Uterus (tissue), 2 donors: ENCODE measurements at regions not wholly inside any gene's neighbourhood (a gene's known extent, or its start where the extent isn't known, plus 50 kb on each side); places are given as distances from the start of the nearest gene placed in this dataset.

Experiments used
- POLR2A ChIP-seq, 2 donors: fragments of 450-650 bp; IDR thresholded peaks; one replicate each; pipeline ENCODE4 v1.6.1; 2016; ENCODE audit warnings: antibody characterized with exemption in 2 of 2, mild to moderate bottlenecking in 1 of 2, moderate library complexity in 1 of 2
- TF ChIP-seq, protein P1 (sequence below), 4 experiments: fragments of 200-600 bp in 2 of 4; fragments of 450-650 bp in 2 of 4; sonication (generic) in 2 of 4; IDR thresholded peaks; one replicate each; pipeline ENCODE4 v1.5.1; 2016 to 2019; ENCODE audit warnings: antibody characterized with exemption in 4 of 4, mild to moderate bottlenecking in 2 of 4, moderate library complexity in 1 of 4

DNA sequence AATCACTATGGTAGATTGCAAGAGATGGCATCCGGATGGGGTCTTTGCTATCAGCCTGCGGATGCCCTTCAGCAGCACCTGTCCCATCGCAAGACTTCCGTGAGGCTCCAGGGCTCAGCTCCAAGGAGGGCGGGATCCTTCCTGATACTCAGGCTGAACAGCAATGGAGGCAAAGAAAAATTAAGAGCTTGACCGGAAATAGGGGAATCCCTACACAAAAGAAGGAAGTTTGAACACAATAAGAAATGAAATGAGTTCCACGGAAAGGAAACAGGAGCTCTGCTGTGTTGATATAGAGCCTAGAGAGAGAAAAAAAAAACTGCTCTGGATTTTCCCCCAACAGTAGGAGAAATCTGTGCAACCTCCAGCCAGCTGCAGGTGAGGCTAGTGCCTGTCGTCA, 91.9 kb downstream of the ARL4C start:
- TF ChIP-seq, protein P1, sequence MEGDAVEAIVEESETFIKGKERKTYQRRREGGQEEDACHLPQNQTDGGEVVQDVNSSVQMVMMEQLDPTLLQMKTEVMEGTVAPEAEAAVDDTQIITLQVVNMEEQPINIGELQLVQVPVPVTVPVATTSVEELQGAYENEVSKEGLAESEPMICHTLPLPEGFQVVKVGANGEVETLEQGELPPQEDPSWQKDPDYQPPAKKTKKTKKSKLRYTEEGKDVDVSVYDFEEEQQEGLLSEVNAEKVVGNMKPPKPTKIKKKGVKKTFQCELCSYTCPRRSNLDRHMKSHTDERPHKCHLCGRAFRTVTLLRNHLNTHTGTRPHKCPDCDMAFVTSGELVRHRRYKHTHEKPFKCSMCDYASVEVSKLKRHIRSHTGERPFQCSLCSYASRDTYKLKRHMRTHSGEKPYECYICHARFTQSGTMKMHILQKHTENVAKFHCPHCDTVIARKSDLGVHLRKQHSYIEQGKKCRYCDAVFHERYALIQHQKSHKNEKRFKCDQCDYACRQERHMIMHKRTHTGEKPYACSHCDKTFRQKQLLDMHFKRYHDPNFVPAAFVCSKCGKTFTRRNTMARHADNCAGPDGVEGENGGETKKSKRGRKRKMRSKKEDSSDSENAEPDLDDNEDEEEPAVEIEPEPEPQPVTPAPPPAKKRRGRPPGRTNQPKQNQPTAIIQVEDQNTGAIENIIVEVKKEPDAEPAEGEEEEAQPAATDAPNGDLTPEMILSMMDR (IDR thresholded peaks at IDR 0.05) = no peak
- TF ChIP-seq POLR2A (IDR thresholded peaks at IDR 0.05) = no peak
